Neuron (in vitro differentiated cells): ENCODE measurements at regions not wholly inside any gene's neighbourhood (a gene's known extent, or its start where the extent isn't known, plus 50 kb on each side); places are given as distances from the start of the nearest gene placed in this dataset.
"Not testable (repeated sequence)": the region's sequence is repeated elsewhere in the genome, so short reads cannot be mapped to it uniquely, and the experiment has no call there.

Source experiments
- H2AFZ ChIP-seq: one replicate; pipeline ENCODE4 v1.6.1; 2013; ENCODE audit warnings: low read depth, mild to moderate bottlenecking, inconsistent platforms, low read length, moderate library complexity
- H3K27me3 ChIP-seq: one replicate; pipeline ENCODE4 v1.6.1; 2013; ENCODE audit warnings: low read length; ENCODE audit not compliant: insufficient read depth
- H3K36me3 ChIP-seq: one replicate; pipeline ENCODE4 v1.6.1; 2013; ENCODE audit warnings: low read length; ENCODE audit not compliant: insufficient read depth
- H3K4me1 ChIP-seq: one replicate; pipeline ENCODE4 v1.6.1; 2013; ENCODE audit warnings: low read length; ENCODE audit not compliant: insufficient read depth
- H3K4me3 ChIP-seq: 2 replicates; pipeline ENCODE4 v1.5.1; 2013; ENCODE audit warnings: mild to moderate bottlenecking, low read length, moderate library complexity
- H3K9me3 ChIP-seq: one replicate; pipeline ENCODE4 v1.6.1; 2013; ENCODE audit warnings: low read length

- Histone ChIP-seq H3K4me1 (no peaks in the 10 kb centered on the region), H2AFZ (no peak overlapping the region), H3K27me3 (no peaks in the 10 kb centered on the region), H3K9me3 (no peaks in the 10 kb centered on the region), H3K4me3 (no peak overlapping the region), H3K36me3 (no peaks in the 10 kb centered on the region)
Measured at GRCh38 chr13:63288576-63288975, 1872.9 kb upstream of the PCDH20 start.

GRCh38 chr13:63287926-63288325 is 1872.3 kb upstream of the PCDH20 start:
- no peaks in the 10 kb centered on the region for H3K27me3 ChIP-seq
- no peaks in the 10 kb centered on the region for H3K36me3 ChIP-seq
- H3K4me3 ChIP-seq, result no peak overlapping the region
- H2AFZ ChIP-seq, result no peak overlapping the region
- H3K4me1 ChIP-seq, result no peaks in the 10 kb centered on the region
- H3K9me3 ChIP-seq, result no peaks in the 10 kb centered on the region

- H3K9me3 ChIP-seq, result no peaks in the 10 kb centered on the region
- no peaks in the 10 kb centered on the region for H3K4me1 ChIP-seq
- no peak overlapping the region for H3K4me3 ChIP-seq
- no peaks in the 10 kb centered on the region for H3K27me3 ChIP-seq
- no peak overlapping the region for H2AFZ ChIP-seq
- no peaks in the 10 kb centered on the region for H3K36me3 ChIP-seq
Measured at GRCh38 chr13:63285426-63285825, 1869.8 kb upstream of the PCDH20 start.

GRCh38 chr13:63279136-63279535 is 1863.5 kb upstream of the PCDH20 start:
- no peak overlapping the region for H3K4me3 ChIP-seq
- H3K27me3 ChIP-seq, result no peaks in the 10 kb centered on the region

GRCh38 chr13:63274772-63275171 is 1859.1 kb upstream of the PCDH20 start:
- H3K4me3 ChIP-seq, result no peak overlapping the region
- no peaks in the 10 kb centered on the region for H3K9me3 ChIP-seq
- no peaks in the 10 kb centered on the region for H3K27me3 ChIP-seq
- no peak overlapping the region for H2AFZ ChIP-seq
- H3K36me3 ChIP-seq, result no peaks in the 10 kb centered on the region
- H3K4me1 ChIP-seq, result no peaks in the 10 kb centered on the region

More at GRCh38 chr13:63279136-63279535, 1863.5 kb upstream of the PCDH20 start:
- Histone ChIP-seq H3K9me3 (no peaks in the 10 kb centered on the region), H3K4me1 (no peaks in the 10 kb centered on the region), H3K36me3 (no peaks in the 10 kb centered on the region), H2AFZ (no peak overlapping the region)

- no peaks in the 10 kb centered on the region for H3K4me1 ChIP-seq
- H3K4me3 ChIP-seq, result no peak overlapping the region
- H2AFZ ChIP-seq, result no peak overlapping the region
- H3K9me3 ChIP-seq, result no peaks in the 10 kb centered on the region
- H3K36me3 ChIP-seq, result no peaks in the 10 kb centered on the region
- no peaks in the 10 kb centered on the region for H3K27me3 ChIP-seq
Measured at GRCh38 chr13:63249411-63250187, 1834.0 kb upstream of the PCDH20 start.

GRCh38 chr13:63236667-63237396 is 1821.2 kb upstream of the PCDH20 start:
- H3K4me1 ChIP-seq, H3K36me3 ChIP-seq, H3K9me3 ChIP-seq, H3K27me3 ChIP-seq, H2AFZ ChIP-seq, H3K4me3 ChIP-seq: not testable (repeated sequence)

- H2AFZ ChIP-seq, result not testable (repeated sequence)
Measured at GRCh38 chr13:63218596-63218995, 1802.9 kb upstream of the PCDH20 start.

GRCh38 chr13:63209330-63210017 is 1793.8 kb upstream of the PCDH20 start:
- Histone ChIP-seq H3K4me3 (no peak overlapping the region), H3K9me3 (no peaks in the 10 kb centered on the region), H2AFZ (no peak overlapping the region), H3K27me3 (no peaks in the 10 kb centered on the region), H3K36me3 (no peaks in the 10 kb centered on the region), H3K4me1 (no peaks in the 10 kb centered on the region)

More at GRCh38 chr13:63218596-63218995, 1802.9 kb upstream of the PCDH20 start:
- not testable (repeated sequence) for H3K36me3 ChIP-seq, H3K4me3 ChIP-seq, H3K27me3 ChIP-seq, H3K9me3 ChIP-seq, H3K4me1 ChIP-seq

GRCh38 chr13:63208826-63209225 is 1793.2 kb upstream of the PCDH20 start:
- H3K9me3 ChIP-seq, result no peaks in the 10 kb centered on the region
- no peak overlapping the region for H3K4me3 ChIP-seq
- no peaks in the 10 kb centered on the region for H3K27me3 ChIP-seq
- H3K36me3 ChIP-seq, result no peaks in the 10 kb centered on the region
- no peak overlapping the region for H2AFZ ChIP-seq
- H3K4me1 ChIP-seq, result no peaks in the 10 kb centered on the region

- Histone ChIP-seq H3K27me3 (no peaks in the 10 kb centered on the region), H3K36me3 (no peaks in the 10 kb centered on the region), H3K4me3 (no peak overlapping the region), H2AFZ (no peak overlapping the region), H3K9me3 (no peaks in the 10 kb centered on the region), H3K4me1 (no peaks in the 10 kb centered on the region)
Measured at GRCh38 chr13:63206461-63206860, 1790.8 kb upstream of the PCDH20 start.

GRCh38 chr13:63201493-63201892 is 1785.8 kb upstream of the PCDH20 start:
- Histone ChIP-seq H3K27me3 (no peaks in the 10 kb centered on the region), H2AFZ (no peak overlapping the region), H3K4me1 (no peaks in the 10 kb centered on the region), H3K9me3 (no peaks in the 10 kb centered on the region), H3K4me3 (no peak overlapping the region), H3K36me3 (no peaks in the 10 kb centered on the region)

GRCh38 chr13:63199508-63199907 is 1783.9 kb upstream of the PCDH20 start:
- Histone ChIP-seq H3K36me3 (no peaks in the 10 kb centered on the region), H3K9me3 (no peaks in the 10 kb centered on the region), H3K4me3 (no peak overlapping the region), H3K27me3 (no peaks in the 10 kb centered on the region), H3K4me1 (no peaks in the 10 kb centered on the region), H2AFZ (no peak overlapping the region)
